SK-N-SH (cell line): ENCODE measurements at regions not wholly inside any gene's neighbourhood (a gene's known extent, or its start where the extent isn't known, plus 50 kb on each side); places are given as distances from the start of the nearest gene placed in this dataset.

Experiments
- CTCF ChIA-PET: fragments of 300-600, 350-600 bp; formaldehyde crosslinking; extraction: SDS; loops from one replicate; lab custom pipeline; 2021; lab: Yijun Ruan, JAX
- POLR2A ChIA-PET: fragments of 350-600 bp; sonication (Branson Sonifier 250); formaldehyde crosslinking; extraction: SDS; loops from one replicate; lab custom pipeline; 2020; ENCODE audit warnings: antibody characterized with exemption, inconsistent platforms; lab: Yijun Ruan, JAX
- DNase-seq: peaks from one replicate; pipeline ENCODE4 v3.0.0; 2012
- H2AFZ ChIP-seq: fragments of 200-600 bp; sonication (generic); 2 replicates; pipeline ENCODE4 v1.8.1; 2016; ENCODE audit warnings: antibody characterized with exemption, mild to moderate bottlenecking, low read depth
- H3F3A ChIP-seq: fragments of 200-600 bp; sonication (generic); replicated peaks from 2 replicates; pipeline ENCODE3; 2016; ENCODE audit warnings: antibody characterized with exemption, mild to moderate bottlenecking; ENCODE audit not compliant: insufficient read depth
- H3K27ac ChIP-seq, 2 experiments: fragments of 200-500 bp in 1 of 2; fragments of 200-600 bp in 1 of 2; sonication (Bioruptor generic) in 1 of 2; sonication (generic), shearing (Covaris generic) in 1 of 2; 2 replicates each; pipeline versions ENCODE4 v1.5.1 to v1.6.1; 2014 to 2016; ENCODE audit warnings: low read depth in 2 of 2, inconsistent platforms in 1 of 2, low read length in 1 of 2, mild to moderate bottlenecking in 1 of 2, mixed read lengths in 1 of 2
- H3K27me3 ChIP-seq: fragments of 200-600 bp; sonication (generic), shearing (Covaris generic); 2 replicates; pipeline ENCODE4 v1.6.1; 2016; ENCODE audit warnings: mixed run types; ENCODE audit not compliant: insufficient read depth
- H3K36me3 ChIP-seq, 2 experiments: fragments of 200-500 bp in 1 of 2; fragments of 200-600 bp in 1 of 2; sonication (Bioruptor generic) in 1 of 2; sonication (generic) in 1 of 2; replicated peaks in 1 of 2; 2 replicates each; pipeline versions ENCODE3 to v1.5.1; 2014 to 2016; ENCODE audit warnings: low read length in 1 of 2, mild to moderate bottlenecking in 1 of 2; ENCODE audit not compliant: insufficient read depth in 2 of 2, control insufficient read depth in 1 of 2
- H3K4me1 ChIP-seq, 2 experiments: fragments of 200-500 bp in 1 of 2; fragments of 200-600 bp in 1 of 2; sonication (Bioruptor generic) in 1 of 2; sonication (generic), shearing (Covaris generic) in 1 of 2; 2 replicates each; pipeline versions ENCODE4 v1.5.1 to v1.6.1; 2014 to 2016; ENCODE audit warnings: low read depth in 1 of 2, low read length in 1 of 2, mixed run types in 1 of 2; ENCODE audit not compliant: insufficient read depth in 2 of 2, control insufficient read depth in 1 of 2
- H3K4me2 ChIP-seq: fragments of 200-600 bp; sonication (generic), shearing (Covaris generic); 2 replicates; pipeline ENCODE4 v1.6.1; 2017; ENCODE audit warnings: mixed run types
- H3K4me3 ChIP-seq, 2 experiments: fragments of 200-500 bp in 1 of 2; fragments of 200-600 bp in 1 of 2; sonication (Bioruptor generic) in 1 of 2; sonication (generic), shearing (Covaris generic) in 1 of 2; 2 replicates each; pipeline versions ENCODE4 v1.5.1 to v1.8.1; 2014 to 2016; ENCODE audit warnings: low read depth in 2 of 2, inconsistent platforms in 1 of 2, low read length in 1 of 2, mild to moderate bottlenecking in 1 of 2, mixed read lengths in 1 of 2, moderate library complexity in 1 of 2
- H3K79me2 ChIP-seq: fragments of 200-600 bp; sonication (generic); 2 replicates; pipeline ENCODE4 v1.8.1; 2017; ENCODE audit warnings: mild to moderate bottlenecking; ENCODE audit not compliant: insufficient read depth
- H3K9ac ChIP-seq: fragments of 200-600 bp; sonication (generic); 2 replicates; pipeline ENCODE4 v1.6.1; 2017; ENCODE audit warnings: mixed run types
- H3K9me2 ChIP-seq: fragments of 200-600 bp; sonication (generic); 2 replicates; pipeline ENCODE4 v1.6.1; 2017; ENCODE audit warnings: mixed run types
- H3K9me3 ChIP-seq: fragments of 200-600 bp; sonication (generic); 2 replicates; pipeline ENCODE4 v1.6.1; 2017; ENCODE audit warnings: mixed run types, mild to moderate bottlenecking, moderate library complexity
- H4K20me1 ChIP-seq: fragments of 200-600 bp; sonication (generic); 2 replicates; pipeline ENCODE4 v1.6.1; 2017; ENCODE audit warnings: mild to moderate bottlenecking, mixed run types; ENCODE audit not compliant: insufficient read depth
- ELF1 ChIP-seq: IDR thresholded peaks from 2 replicates; pipeline ENCODE4 v1.4.0; 2012
- EP300 ChIP-seq, 2 experiments: IDR thresholded peaks; 2 replicates each; pipeline versions ENCODE4 v1.4.0 to v1.6.1; 2012; ENCODE audit warnings: borderline replicate concordance in 1 of 2, low read depth in 1 of 2, low read length in 1 of 2
- FOSL2 ChIP-seq: IDR thresholded peaks from 2 replicates; pipeline ENCODE4 v1.4.0; 2012; ENCODE audit warnings: low read depth, mild to moderate bottlenecking, moderate library complexity, borderline replicate concordance
- GABPA ChIP-seq: IDR thresholded peaks from 2 replicates; pipeline ENCODE4 v1.4.0; 2012; ENCODE audit warnings: low read depth, mild to moderate bottlenecking
- MEF2A ChIP-seq: IDR thresholded peaks from 2 replicates; pipeline ENCODE4 v1.4.0; 2012; ENCODE audit warnings: low read depth, borderline replicate concordance
- RAD21 ChIP-seq: IDR thresholded peaks from 2 replicates; pipeline ENCODE4 v1.6.1; 2012; ENCODE audit warnings: mild to moderate bottlenecking, low read length
- RCOR1 ChIP-seq: fragments of 150-350 bp; IDR thresholded peaks from 2 replicates; pipeline ENCODE4 v1.6.1; 2017; ENCODE audit warnings: antibody characterized with exemption, low read length
- RXRA ChIP-seq: IDR thresholded peaks from 2 replicates; pipeline ENCODE4 v1.4.0; 2012; ENCODE audit warnings: low read depth, mild to moderate bottlenecking, borderline replicate concordance
- TEAD4 ChIP-seq: IDR thresholded peaks from 2 replicates; pipeline ENCODE4 v1.4.0; 2012; ENCODE audit warnings: mild to moderate bottlenecking, borderline replicate concordance; ENCODE audit not compliant: insufficient read depth
- YY1 ChIP-seq: IDR thresholded peaks from 2 replicates; pipeline ENCODE4 v1.4.0; 2012; ENCODE audit warnings: low read depth, mild to moderate bottlenecking
- WGBS: methylation state at CpG from one replicate; pipeline ENCODE4 v1.1.6; 2017; ENCODE audit warnings: low lambda C conversion rate; 5-methylcytosine and 5-hydroxymethylcytosine counted together
- TF ChIP-seq, protein P1 (sequence below): fragments of 150-350 bp; IDR thresholded peaks from 2 replicates; pipeline ENCODE4 v1.6.1; 2016; ENCODE audit warnings: mild to moderate bottlenecking, low read depth, low read length
- TF ChIP-seq, protein P2 (sequence below): IDR thresholded peaks from 2 replicates; pipeline ENCODE4 v1.6.1; 2012; ENCODE audit warnings: mild to moderate bottlenecking, low read depth, low read length, moderate library complexity
- TF ChIP-seq, protein P3 (sequence below): IDR thresholded peaks from 2 replicates; pipeline ENCODE4 v1.4.0; 2012; ENCODE audit warnings: low read depth, borderline replicate concordance
- TF ChIP-seq, protein P4 (sequence below): IDR thresholded peaks from 2 replicates; pipeline ENCODE4 v1.4.0; 2012; ENCODE audit warnings: low read depth, borderline replicate concordance

DNA sequence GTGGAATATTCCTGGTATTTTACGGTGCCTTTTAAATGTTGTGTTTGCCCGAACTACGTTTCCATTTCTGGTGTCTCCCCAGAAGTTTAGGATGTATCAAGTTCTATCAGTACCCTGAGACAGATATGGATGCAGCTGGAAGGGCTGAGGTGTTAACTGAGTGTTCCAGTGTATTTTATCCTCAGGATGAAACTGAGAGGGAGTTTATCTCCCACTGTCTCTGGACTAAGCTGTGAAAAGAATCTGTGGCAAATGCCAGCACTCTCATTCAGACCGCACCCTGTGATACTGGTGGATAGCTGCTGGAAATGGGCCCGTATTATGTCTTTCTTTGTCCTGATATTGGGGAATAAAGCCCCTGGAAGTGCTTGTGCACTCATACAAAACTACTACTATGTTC lies 887.2 kb upstream of the TYRP1 start:
- H3K4me1 ChIP-seq, result no peaks in the 10 kb centered on the region
- H3K27me3 ChIP-seq, result no peaks in the 10 kb centered on the region
- WGBS, result 19% methylated on average over 5 of the region's 5 CpGs
- H3K79me2 ChIP-seq, result no peaks in the 10 kb centered on the region
- no peak overlapping the region for H3K4me2 ChIP-seq
- no peaks in the 10 kb centered on the region for H3F3A ChIP-seq
- no peaks in the 10 kb centered on the region for H3K9me2 ChIP-seq
- no peaks in the 10 kb centered on the region for H4K20me1 ChIP-seq
- no peak overlapping the region for H2AFZ ChIP-seq
- no peaks in the 10 kb centered on the region for H3K9me3 ChIP-seq
- TF ChIP-seq RCOR1 (no peak), YY1 (no peak), FOSL2 (no peak), MEF2A (no peak), TEAD4 (no peak), EP300 (IDR thresholded peaks at IDR 0.05; ENCODE audit: borderline replicate concordance in 1 of 2, low read depth in 1 of 2, low read length in 1 of 2) (no peak), RXRA (no peak), GABPA (no peak), RAD21 (no peak), ELF1 (no peak)
- TF ChIP-seq, protein P1, sequence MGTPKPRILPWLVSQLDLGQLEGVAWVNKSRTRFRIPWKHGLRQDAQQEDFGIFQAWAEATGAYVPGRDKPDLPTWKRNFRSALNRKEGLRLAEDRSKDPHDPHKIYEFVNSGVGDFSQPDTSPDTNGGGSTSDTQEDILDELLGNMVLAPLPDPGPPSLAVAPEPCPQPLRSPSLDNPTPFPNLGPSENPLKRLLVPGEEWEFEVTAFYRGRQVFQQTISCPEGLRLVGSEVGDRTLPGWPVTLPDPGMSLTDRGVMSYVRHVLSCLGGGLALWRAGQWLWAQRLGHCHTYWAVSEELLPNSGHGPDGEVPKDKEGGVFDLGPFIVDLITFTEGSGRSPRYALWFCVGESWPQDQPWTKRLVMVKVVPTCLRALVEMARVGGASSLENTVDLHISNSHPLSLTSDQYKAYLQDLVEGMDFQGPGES, result no peak
- TF ChIP-seq, protein P2, sequence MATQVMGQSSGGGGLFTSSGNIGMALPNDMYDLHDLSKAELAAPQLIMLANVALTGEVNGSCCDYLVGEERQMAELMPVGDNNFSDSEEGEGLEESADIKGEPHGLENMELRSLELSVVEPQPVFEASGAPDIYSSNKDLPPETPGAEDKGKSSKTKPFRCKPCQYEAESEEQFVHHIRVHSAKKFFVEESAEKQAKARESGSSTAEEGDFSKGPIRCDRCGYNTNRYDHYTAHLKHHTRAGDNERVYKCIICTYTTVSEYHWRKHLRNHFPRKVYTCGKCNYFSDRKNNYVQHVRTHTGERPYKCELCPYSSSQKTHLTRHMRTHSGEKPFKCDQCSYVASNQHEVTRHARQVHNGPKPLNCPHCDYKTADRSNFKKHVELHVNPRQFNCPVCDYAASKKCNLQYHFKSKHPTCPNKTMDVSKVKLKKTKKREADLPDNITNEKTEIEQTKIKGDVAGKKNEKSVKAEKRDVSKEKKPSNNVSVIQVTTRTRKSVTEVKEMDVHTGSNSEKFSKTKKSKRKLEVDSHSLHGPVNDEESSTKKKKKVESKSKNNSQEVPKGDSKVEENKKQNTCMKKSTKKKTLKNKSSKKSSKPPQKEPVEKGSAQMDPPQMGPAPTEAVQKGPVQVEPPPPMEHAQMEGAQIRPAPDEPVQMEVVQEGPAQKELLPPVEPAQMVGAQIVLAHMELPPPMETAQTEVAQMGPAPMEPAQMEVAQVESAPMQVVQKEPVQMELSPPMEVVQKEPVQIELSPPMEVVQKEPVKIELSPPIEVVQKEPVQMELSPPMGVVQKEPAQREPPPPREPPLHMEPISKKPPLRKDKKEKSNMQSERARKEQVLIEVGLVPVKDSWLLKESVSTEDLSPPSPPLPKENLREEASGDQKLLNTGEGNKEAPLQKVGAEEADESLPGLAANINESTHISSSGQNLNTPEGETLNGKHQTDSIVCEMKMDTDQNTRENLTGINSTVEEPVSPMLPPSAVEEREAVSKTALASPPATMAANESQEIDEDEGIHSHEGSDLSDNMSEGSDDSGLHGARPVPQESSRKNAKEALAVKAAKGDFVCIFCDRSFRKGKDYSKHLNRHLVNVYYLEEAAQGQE, result no peak
- TF ChIP-seq, protein P3, sequence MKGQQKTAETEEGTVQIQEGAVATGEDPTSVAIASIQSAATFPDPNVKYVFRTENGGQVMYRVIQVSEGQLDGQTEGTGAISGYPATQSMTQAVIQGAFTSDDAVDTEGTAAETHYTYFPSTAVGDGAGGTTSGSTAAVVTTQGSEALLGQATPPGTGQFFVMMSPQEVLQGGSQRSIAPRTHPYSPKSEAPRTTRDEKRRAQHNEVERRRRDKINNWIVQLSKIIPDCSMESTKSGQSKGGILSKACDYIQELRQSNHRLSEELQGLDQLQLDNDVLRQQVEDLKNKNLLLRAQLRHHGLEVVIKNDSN, result no peak
- TF ChIP-seq, protein P4, sequence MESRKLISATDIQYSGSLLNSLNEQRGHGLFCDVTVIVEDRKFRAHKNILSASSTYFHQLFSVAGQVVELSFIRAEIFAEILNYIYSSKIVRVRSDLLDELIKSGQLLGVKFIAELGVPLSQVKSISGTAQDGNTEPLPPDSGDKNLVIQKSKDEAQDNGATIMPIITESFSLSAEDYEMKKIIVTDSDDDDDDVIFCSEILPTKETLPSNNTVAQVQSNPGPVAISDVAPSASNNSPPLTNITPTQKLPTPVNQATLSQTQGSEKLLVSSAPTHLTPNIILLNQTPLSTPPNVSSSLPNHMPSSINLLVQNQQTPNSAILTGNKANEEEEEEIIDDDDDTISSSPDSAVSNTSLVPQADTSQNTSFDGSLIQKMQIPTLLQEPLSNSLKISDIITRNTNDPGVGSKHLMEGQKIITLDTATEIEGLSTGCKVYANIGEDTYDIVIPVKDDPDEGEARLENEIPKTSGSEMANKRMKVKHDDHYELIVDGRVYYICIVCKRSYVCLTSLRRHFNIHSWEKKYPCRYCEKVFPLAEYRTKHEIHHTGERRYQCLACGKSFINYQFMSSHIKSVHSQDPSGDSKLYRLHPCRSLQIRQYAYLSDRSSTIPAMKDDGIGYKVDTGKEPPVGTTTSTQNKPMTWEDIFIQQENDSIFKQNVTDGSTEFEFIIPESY, result no peak
- no peaks in the 10 kb centered on the region for H3K36me3 ChIP-seq
- H3K9ac ChIP-seq, result no peak overlapping the region
- ChIA-PET CTCF (interaction anchor here (1.0 kb wide), 1 partner anchor 10 kb away, joined by 4 read pairs; no protein-coding TSS in a partner anchor), POLR2A (no interaction called here)
- no peak for DNase-seq
- no peak overlapping the region for H3K4me3 ChIP-seq
- no peak overlapping the region for H3K27ac ChIP-seq
